Vagina (tissue), 2 donors: ENCODE measurements at regions not wholly inside any gene's neighbourhood (a gene's known extent, or its start where the extent isn't known, plus 50 kb on each side); places are given as distances from the start of the nearest gene placed in this dataset.

Experiments
- DNase-seq, 2 donors: peaks; one replicate each; pipeline ENCODE4 v3.0.0-alpha.2; 2017; ENCODE audit errors: extremely low spot score in 2 of 2
- H3K27ac ChIP-seq: fragments of 200-600 bp; sonication (generic); one replicate; pipeline ENCODE4 v1.5.1; 2019
- H3K27me3 ChIP-seq: fragments of 200-600 bp; sonication (generic); one replicate; pipeline ENCODE4 v1.5.1; 2019
- H3K36me3 ChIP-seq, 2 donors: fragments of 200-600 bp; sonication (generic); one replicate each; pipeline ENCODE4 v1.5.1; 2017 to 2019
- H3K4me1 ChIP-seq: fragments of 200-600 bp; sonication (generic); one replicate; pipeline ENCODE4 v1.5.1; 2019
- H3K4me3 ChIP-seq, 2 donors: fragments of 200-600 bp; sonication (generic); 1 replicate in 1 of 2; 2 replicates in 1 of 2; pipeline ENCODE4 v1.5.1; 2016 to 2019
- H3K9me3 ChIP-seq: fragments of 200-600 bp; sonication (generic); one replicate; pipeline ENCODE4 v1.5.1; 2019
- POLR2A ChIP-seq, 2 donors: fragments of 450-650 bp; IDR thresholded peaks; one replicate each; pipeline ENCODE4 v1.6.1; 2017; ENCODE audit warnings: antibody characterized with exemption in 2 of 2, mild to moderate bottlenecking in 2 of 2, moderate library complexity in 2 of 2
- POLR2AphosphoS5 ChIP-seq, 2 donors: sonication (generic); formaldehyde crosslinking; IDR thresholded peaks; one replicate each; pipeline ENCODE4 v1.9.0; 2017; ENCODE audit warnings: antibody characterized with exemption in 2 of 2, mild to moderate bottlenecking in 2 of 2, low read depth in 1 of 2; ENCODE audit not compliant: insufficient read depth in 1 of 2
- intact Hi-C: fragments of 100-400 bp; cut with DNase I; formaldehyde crosslinking; loops from one replicate; pipeline ENCODE4 v1.15.1; 2023
- TF ChIP-seq, protein P1 (sequence below), 3 experiments: fragments of 450-650 bp in 2 of 3; fragments of 200-600 bp in 1 of 3; sonication (generic) in 1 of 3; IDR thresholded peaks; one replicate each; pipeline ENCODE4 v1.5.1; 2017 to 2019; ENCODE audit warnings: antibody characterized with exemption in 3 of 3, mild to moderate bottlenecking in 2 of 3, moderate library complexity in 2 of 3

DNA sequence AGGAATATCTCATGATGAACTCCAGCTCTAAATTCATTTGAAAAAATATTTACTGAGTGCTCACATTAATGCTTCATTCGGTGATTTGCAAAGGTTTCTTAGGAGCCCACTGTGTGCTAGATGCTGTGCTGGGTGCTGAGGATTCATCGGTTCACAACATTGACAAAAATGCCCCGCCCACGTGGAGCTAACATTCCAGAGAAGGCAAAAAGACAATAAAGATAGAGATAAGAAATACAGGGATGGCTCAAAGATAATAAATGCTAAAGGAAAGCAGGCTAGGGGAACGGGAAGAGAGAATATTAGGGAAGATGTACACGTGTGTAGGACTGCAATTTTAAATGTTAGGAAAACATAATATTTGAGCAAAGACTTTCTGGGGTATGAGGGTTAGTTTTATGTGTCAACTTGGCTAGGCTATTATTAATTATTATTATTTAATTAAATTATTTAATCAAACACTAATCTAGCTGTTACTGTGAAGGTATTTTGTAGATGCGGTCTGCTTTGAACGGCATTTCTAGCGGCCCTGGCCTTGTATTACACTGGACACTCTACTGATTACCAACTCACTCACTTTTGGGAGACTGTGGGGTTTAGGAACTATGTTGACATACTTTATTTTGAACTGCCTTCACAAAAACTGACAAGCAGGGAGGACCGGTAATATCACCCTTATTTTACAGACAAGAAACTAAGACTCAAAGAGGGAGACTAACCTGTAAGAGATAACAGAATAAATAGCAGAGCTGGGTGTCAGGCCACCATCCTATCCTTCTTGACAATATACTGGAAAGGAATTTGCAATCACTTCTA lies 61.9 kb upstream of the IRF2 start:
- Histone ChIP-seq H3K27me3 (no peaks in the 10 kb centered on the region), H3K36me3 (no peaks in the 10 kb centered on the region), H3K27ac (peak overlapping the region; percentile 88), H3K4me3 (peak overlapping the region; percentile 53 to 80), H3K9me3 (no peaks in the 10 kb centered on the region), H3K4me1 (peaks cover 14% of the 10 kb centered on the region)
- intact Hi-C loops: loop anchor here (5.0 to 10.0 kb wide), 3 partner anchors 61 to 249 kb away; partner anchors contain the start of gene IRF2
- TF ChIP-seq POLR2A (IDR thresholded peaks at IDR 0.05): no peak
- no peak for DNase-seq

DNA sequence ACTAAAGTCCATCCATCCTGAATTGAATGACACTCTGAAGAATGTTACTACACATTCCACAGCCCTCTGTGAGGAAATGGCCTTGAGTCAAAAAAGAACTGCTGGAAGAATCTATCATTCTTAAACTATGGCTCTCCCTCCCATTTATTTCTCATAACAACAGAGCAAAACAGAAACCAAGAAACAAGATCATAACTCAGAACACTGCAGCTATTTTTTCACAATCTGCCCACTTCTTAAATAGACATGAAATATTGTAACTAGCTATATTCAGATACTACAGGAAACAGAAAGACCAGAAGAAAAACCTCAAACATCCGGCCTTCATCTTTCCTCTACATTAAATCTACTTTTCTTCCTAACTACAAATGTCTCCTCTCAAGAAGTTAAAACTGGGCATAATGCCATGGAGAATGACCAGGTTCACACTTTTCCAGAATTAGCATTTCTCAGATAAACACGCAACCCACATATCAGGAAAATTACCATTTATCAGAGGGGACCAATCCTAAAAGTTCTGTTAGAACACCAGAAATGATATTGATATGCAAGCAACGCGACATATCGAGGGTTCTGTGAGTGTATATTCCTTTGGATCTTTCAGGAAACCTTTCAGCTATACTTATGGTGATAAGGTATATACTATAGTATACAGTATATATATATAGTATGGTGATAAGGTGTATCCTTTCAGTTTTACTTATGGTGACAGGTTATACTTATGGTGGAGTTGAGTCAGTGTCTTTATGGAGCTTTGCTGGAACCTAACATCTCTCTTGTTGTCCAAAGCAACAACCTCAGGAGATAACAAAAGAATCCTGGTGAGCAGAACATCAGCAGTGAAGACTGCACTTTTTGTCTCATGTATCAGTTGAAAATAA lies 60.4 kb upstream of the IRF2 start:
- no peak for DNase-seq
- peak overlapping the region; percentile 43 for H3K27ac ChIP-seq

DNA sequence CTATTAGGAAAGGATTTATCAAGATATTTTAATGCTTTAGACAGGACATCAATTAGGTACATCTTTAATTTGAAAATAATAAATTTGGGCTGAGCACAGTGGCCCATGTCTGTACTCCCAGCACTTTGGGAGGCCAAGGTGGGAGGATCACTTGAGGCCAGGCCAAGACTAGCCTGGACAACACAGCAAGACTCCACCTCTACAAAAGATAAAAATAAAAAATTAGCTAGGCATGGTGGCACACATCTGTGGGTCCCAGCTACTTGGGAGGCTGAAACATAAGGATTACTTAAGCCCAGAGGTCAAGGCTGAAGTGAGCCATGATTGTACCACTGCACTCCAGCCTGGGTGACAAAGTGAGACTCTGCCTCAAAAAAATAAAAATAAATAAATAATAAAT lies 59.6 kb upstream of the IRF2 start:
- intact Hi-C loops: loop anchor here (10.0 kb wide), 1 partner anchor 59 kb away; the partner anchor contains the start of gene IRF2
- Histone ChIP-seq H3K4me1 (peaks cover 14% of the 10 kb centered on the region), H3K9me3 (no peaks in the 10 kb centered on the region), H3K36me3 (no peaks in the 10 kb centered on the region), H3K4me3 (no peak overlapping the region), H3K27ac (no peak overlapping the region), H3K27me3 (no peaks in the 10 kb centered on the region)
- TF ChIP-seq, protein P1, sequence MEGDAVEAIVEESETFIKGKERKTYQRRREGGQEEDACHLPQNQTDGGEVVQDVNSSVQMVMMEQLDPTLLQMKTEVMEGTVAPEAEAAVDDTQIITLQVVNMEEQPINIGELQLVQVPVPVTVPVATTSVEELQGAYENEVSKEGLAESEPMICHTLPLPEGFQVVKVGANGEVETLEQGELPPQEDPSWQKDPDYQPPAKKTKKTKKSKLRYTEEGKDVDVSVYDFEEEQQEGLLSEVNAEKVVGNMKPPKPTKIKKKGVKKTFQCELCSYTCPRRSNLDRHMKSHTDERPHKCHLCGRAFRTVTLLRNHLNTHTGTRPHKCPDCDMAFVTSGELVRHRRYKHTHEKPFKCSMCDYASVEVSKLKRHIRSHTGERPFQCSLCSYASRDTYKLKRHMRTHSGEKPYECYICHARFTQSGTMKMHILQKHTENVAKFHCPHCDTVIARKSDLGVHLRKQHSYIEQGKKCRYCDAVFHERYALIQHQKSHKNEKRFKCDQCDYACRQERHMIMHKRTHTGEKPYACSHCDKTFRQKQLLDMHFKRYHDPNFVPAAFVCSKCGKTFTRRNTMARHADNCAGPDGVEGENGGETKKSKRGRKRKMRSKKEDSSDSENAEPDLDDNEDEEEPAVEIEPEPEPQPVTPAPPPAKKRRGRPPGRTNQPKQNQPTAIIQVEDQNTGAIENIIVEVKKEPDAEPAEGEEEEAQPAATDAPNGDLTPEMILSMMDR (IDR thresholded peaks at IDR 0.05): no peak
- TF ChIP-seq POLR2AphosphoS5 (IDR thresholded peaks at IDR 0.05; ENCODE audit: insufficient read depth in 1 of 2, low read depth in 1 of 2) (no peak), POLR2A (IDR thresholded peaks at IDR 0.05) (no peak)
- no peak for DNase-seq

More for the DNA sequence above, 60.4 kb upstream of the IRF2 start:
- no peak for TF ChIP-seq POLR2A (IDR thresholded peaks at IDR 0.05)
- TF ChIP-seq POLR2AphosphoS5 (IDR thresholded peaks at IDR 0.05; ENCODE audit: insufficient read depth in 1 of 2, low read depth in 1 of 2): no peak
- TF ChIP-seq, protein P1 (IDR thresholded peaks at IDR 0.05): no peak
- no peaks in the 10 kb centered on the region for H3K27me3 ChIP-seq
- H3K36me3 ChIP-seq: no peaks in the 10 kb centered on the region
- H3K4me3 ChIP-seq: no peak overlapping the region
- H3K4me1 ChIP-seq: peaks cover 14% of the 10 kb centered on the region
- no peaks in the 10 kb centered on the region for H3K9me3 ChIP-seq
- intact Hi-C loops: loop anchor here (5.0 to 10.0 kb wide), 3 partner anchors 60 to 247 kb away; partner anchors contain the start of gene IRF2

DNA sequence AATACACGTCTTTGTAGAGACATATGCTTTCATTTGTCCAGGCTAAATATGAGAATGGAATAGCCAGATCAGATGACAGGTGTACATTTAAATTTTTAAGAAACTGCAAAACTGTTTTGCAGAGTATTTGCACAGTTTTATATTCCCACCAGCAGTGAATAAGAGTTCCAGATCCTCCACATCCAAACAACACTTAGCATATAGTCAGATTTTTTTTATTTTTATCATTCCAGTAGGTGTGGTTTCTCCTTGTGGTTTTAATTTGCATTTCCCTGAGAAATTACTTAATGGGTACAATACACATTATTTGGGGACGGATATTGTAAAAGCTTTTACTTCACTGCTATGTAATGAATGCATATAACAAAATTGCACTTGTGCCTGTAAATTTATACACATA lies 56.7 kb upstream of the IRF2 start:
- H3K27ac ChIP-seq: no peak overlapping the region
- intact Hi-C loops: loop anchor here (10.0 kb wide), 1 partner anchor 56 kb away; the partner anchor contains the start of gene IRF2

DNA sequence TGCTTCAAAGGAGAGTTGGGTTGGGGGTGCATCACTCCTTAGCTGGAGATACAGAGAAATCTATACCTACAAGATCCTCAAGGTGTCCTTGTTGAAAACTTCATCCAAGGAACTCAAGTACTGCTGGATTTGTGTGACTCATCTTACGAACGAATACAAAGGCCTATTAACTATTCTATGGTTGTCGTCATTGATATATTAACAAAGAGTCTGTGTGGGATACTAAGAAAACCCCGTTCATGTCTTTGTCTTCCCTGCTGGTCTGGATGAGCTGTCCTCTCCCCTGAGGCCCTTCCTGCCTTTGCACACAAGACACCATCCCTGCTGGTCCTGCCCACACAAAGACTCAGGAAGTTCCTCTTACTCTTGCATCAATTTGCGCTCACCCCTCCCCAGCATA lies 54.9 kb upstream of the IRF2 start:
- Histone ChIP-seq H3K27me3 (no peaks in the 10 kb centered on the region), H3K4me3 (no peak overlapping the region), H3K27ac (no peak overlapping the region), H3K9me3 (no peaks in the 10 kb centered on the region), H3K4me1 (no peaks in the 10 kb centered on the region), H3K36me3 (no peaks in the 10 kb centered on the region)
- intact Hi-C loops: no loop called here
- DNase-seq: no peak
- TF ChIP-seq, protein P1 (IDR thresholded peaks at IDR 0.05): no peak
- TF ChIP-seq POLR2A (IDR thresholded peaks at IDR 0.05): no peak

More for the DNA sequence above, 56.7 kb upstream of the IRF2 start:
- Histone ChIP-seq H3K4me1 (peaks cover 5% of the 10 kb centered on the region), H3K9me3 (no peaks in the 10 kb centered on the region), H3K36me3 (no peaks in the 10 kb centered on the region), H3K4me3 (no peak overlapping the region), H3K27me3 (no peaks in the 10 kb centered on the region)
- TF ChIP-seq POLR2AphosphoS5 (IDR thresholded peaks at IDR 0.05; ENCODE audit: insufficient read depth in 1 of 2, low read depth in 1 of 2): no peak
- TF ChIP-seq, protein P1 (IDR thresholded peaks at IDR 0.05): no peak
- no peak for TF ChIP-seq POLR2A (IDR thresholded peaks at IDR 0.05)
- DNase-seq: no peak
